Right lobe of liver (tissue), 4 donors: ENCODE measurements at regions not wholly inside any gene's neighbourhood (a gene's known extent, or its start where the extent isn't known, plus 50 kb on each side); places are given as distances from the start of the nearest gene placed in this dataset.

ENCODE experiments used
- CTCF ChIP-seq, 4 donors: fragments of 200-600 bp in 3 of 4; fragments of 450-650 bp in 1 of 4; IDR thresholded peaks; one replicate each; pipeline versions ENCODE4 v1.5.1 to v1.8.0; 2016 to 2022; ENCODE audit warnings: antibody characterized with exemption in 4 of 4, mild to moderate bottlenecking in 2 of 4
- POLR2A ChIP-seq: fragments of 450-650 bp; IDR thresholded peaks from one replicate; pipeline ENCODE4 v1.6.1; 2017; ENCODE audit warnings: antibody characterized with exemption, mild to moderate bottlenecking
- donor health status: DM: no; HTN: no; CAD: no.
- donor health status: DM: no; HTN: no; CAD: no.
- donor health status: DM: no; HTN: yes; CAD: no.

- TF ChIP-seq CTCF (IDR thresholded peaks at IDR 0.05) = no peak
- no peak for TF ChIP-seq POLR2A
Measured at GRCh38 chr3:79957066-79957465, 189.3 kb upstream of the ROBO1 start.
